ENCODE measurements at regions not wholly inside any gene's neighbourhood (a gene's known extent, or its start where the extent isn't known, plus 50 kb on each side); places are given as distances from the start of the nearest gene placed in this dataset.

DNA sequence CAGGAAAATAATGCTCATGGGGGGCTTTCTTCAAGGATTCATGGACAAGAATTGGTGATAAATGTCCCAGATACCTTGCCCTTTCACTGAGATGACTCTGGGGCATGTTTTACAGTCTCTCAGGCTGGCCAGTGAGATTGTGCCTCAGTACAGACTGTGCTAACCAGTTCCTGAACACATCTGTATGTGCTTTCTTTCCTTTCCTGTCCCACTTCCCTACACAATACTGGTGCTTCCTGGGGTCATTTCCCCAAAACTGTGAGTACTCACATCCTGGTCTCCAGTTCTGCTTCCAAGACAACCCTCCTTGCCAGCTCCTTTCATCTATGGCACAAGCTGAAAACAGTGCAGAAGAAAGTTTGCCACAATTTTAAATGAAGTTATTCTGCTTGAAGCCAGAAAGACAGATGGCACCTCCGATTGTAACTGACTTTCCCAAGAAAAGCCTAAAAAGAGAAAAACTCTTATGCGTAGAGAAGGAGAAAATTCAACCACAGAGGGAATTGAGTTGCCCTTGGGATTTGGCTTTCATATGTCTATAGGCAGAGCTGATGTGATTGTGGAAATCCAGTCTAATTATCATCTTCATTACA, 134.7 kb downstream of the DRD1 start:
- Mint-ChIP-seq H3K27me3 (ENCODE audit: low read depth) (peaks cover 5% of the 10 kb centered on the region), H3K4me3 (no peak overlapping the region), H3K9me3 (peaks cover 6% of the 10 kb centered on the region), H3K27ac (no peak overlapping the region), H3K4me1 (ENCODE audit: low read depth) (no peaks in the 10 kb centered on the region), H3K36me3 (ENCODE audit: low read depth) (no peaks in the 10 kb centered on the region)
- no peak for DNase-seq
- intact Hi-C loops (cut with micrococcal nuclease) = no loop called here
- CTCF ChIA-PET = no interaction called here

DNA sequence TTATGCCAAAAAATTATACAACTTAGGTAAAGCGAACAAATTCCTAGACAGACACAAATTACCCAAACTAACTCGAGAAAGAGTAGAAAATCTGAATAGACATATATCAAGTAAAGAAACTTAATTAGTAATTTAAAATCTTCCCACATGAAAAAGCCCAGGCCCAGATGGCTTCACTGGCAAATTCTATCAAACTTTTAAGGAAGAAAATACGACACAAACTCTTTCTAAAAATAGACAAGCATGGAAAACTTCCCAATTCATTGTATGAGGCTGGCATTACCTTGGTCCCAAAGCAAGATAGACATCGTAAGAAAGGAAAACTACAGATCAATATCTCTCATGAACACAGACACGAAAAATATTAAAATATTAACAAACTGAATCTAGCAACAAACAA, 135.3 kb downstream of the DRD1 start:
- CTCF ChIA-PET = no interaction called here
- Mint-ChIP-seq H3K4me1 (ENCODE audit: low read depth) (no peaks in the 10 kb centered on the region), H3K36me3 (ENCODE audit: low read depth) (no peaks in the 10 kb centered on the region), H3K9me3 (peaks cover 10% of the 10 kb centered on the region), H3K4me3 (no peak overlapping the region), H3K27ac (no peak overlapping the region), H3K27me3 (ENCODE audit: low read depth) (peaks cover 3% of the 10 kb centered on the region)
- intact Hi-C loops (cut with micrococcal nuclease) = no loop called here
- DNase-seq = no peak

DNA sequence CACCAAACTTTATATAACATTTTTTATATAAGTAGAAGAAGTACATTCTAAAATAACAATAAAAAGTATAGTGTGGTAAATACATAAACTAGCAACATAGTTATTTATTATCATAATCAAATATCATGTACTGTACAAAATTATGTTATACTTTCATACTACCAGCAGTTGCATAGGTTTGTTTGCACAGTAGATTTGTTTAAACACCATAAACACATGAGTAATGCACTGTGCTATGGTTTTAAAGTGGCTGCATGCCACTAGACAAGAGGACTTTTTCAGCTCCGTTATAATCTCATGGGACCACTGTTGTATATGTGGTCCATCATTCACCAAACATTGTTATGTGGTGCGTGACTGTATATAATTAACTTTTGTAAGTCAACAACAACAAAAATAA, 137.6 kb downstream of the DRD1 start:
- DNase-seq = no peak
- Mint-ChIP-seq H3K27ac (no peak overlapping the region), H3K4me3 (no peak overlapping the region), H3K9me3 (peaks cover 10% of the 10 kb centered on the region), H3K36me3 (ENCODE audit: low read depth) (no peaks in the 10 kb centered on the region), H3K27me3 (ENCODE audit: low read depth) (peaks cover 2% of the 10 kb centered on the region), H3K4me1 (ENCODE audit: low read depth) (no peaks in the 10 kb centered on the region)
- CTCF ChIA-PET = no interaction called here
- intact Hi-C loops (cut with micrococcal nuclease) = no loop called here

DNA sequence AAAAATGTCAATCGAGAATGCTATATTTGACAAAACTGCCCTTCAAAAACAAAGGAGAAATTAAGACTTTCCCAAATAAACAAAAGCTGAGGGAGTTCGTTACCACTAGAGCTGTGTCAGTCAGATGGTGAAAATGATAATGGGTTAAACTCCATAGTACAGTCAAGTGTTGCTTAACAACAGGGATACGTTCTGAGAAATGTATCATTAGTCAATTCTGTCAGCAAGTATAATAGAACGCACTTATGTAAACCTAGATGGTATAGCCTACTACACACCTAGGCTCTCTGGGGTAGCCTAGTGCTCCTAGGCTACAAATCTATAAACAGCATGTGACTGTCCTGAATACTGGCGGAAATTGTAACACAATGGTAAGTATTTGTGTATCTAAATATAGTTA, 138.7 kb downstream of the DRD1 start:
- peaks cover 10% of the 10 kb centered on the region for H3K9me3 Mint-ChIP-seq
- DNase-seq = no peak
- no peaks in the 10 kb centered on the region for H3K36me3 Mint-ChIP-seq (ENCODE audit: low read depth)
- H3K27ac Mint-ChIP-seq = no peak overlapping the region
- CTCF ChIA-PET = no interaction called here
- no peaks in the 10 kb centered on the region for H3K4me1 Mint-ChIP-seq (ENCODE audit: low read depth)
- intact Hi-C loops (cut with micrococcal nuclease) = no loop called here
- H3K27me3 Mint-ChIP-seq (ENCODE audit: low read depth) = peaks cover 2% of the 10 kb centered on the region
- H3K4me3 Mint-ChIP-seq = no peak overlapping the region

DNA sequence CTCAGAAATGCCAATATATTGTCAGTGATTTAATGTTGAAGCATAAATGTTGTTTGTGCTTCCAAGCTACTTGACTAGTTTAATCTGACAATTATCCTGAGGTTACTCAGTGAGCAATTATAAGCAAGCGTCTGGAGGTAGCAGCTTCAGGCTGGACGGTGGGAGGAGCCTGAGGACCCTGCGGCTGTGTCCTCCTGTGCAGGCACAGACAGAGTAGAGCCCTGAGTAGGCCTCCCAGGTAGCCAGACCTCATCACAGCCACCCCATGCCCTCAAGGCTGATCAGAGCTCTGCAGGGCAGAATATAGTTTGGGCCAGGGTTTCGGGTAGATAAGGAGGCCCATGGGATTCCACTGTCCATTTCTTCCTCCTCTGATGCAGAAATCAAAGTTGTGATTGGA, 153.6 kb downstream of the DRD1 start:
- intact Hi-C loops (cut with micrococcal nuclease) = no loop called here
- no peak overlapping the region for H3K4me3 Mint-ChIP-seq

DNA sequence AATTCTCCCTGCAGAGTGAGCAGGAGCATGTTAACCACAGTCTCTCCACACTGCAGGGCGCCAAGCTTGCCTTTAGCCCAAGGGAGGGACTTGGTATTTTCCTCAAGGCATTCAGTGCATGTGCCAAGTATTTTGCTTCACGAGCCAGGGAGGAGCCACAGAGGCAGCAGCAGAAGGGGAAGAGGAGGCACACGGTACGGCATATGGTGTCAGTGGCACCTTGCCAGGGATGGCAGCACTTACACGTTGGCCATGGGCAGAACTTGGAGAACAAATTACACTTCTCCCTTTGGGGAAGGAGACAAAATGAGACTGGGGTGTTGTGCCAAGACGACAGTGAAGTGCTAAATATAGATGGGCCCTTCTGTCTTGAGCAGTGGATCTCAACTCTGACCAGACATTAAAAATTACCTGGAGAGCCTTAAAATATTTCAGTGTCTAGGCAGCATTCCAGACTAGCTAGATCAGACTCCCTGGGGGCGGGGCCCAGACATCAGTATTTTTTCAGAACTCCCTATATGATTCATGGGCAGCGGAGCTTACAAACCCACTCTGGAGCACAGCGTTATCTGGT, 155.8 kb downstream of the DRD1 start:
- Mint-ChIP-seq H3K9me3 (no peaks in the 10 kb centered on the region), H3K4me3 (no peak overlapping the region), H3K27me3 (ENCODE audit: low read depth) (peaks cover 20% of the 10 kb centered on the region), H3K36me3 (ENCODE audit: low read depth) (no peaks in the 10 kb centered on the region), H3K4me1 (ENCODE audit: low read depth) (no peaks in the 10 kb centered on the region), H3K27ac (no peak overlapping the region)
- CTCF ChIA-PET = no interaction called here
- no peak for DNase-seq
- intact Hi-C loops (cut with micrococcal nuclease) = no loop called here

More for the DNA sequence above, 153.6 kb downstream of the DRD1 start:
- no peaks in the 10 kb centered on the region for H3K36me3 Mint-ChIP-seq (ENCODE audit: low read depth)
- peaks cover 3% of the 10 kb centered on the region for H3K9me3 Mint-ChIP-seq
- H3K4me1 Mint-ChIP-seq (ENCODE audit: low read depth) = no peaks in the 10 kb centered on the region
- H3K27me3 Mint-ChIP-seq (ENCODE audit: low read depth) = peaks cover 13% of the 10 kb centered on the region
- no peak overlapping the region for H3K27ac Mint-ChIP-seq
- CTCF ChIA-PET = interaction anchor here (0.6 kb wide), 1 partner anchor 51 kb away, joined by 3 read pairs; no protein-coding TSS in a partner anchor
- DNase-seq = no peak

DNA sequence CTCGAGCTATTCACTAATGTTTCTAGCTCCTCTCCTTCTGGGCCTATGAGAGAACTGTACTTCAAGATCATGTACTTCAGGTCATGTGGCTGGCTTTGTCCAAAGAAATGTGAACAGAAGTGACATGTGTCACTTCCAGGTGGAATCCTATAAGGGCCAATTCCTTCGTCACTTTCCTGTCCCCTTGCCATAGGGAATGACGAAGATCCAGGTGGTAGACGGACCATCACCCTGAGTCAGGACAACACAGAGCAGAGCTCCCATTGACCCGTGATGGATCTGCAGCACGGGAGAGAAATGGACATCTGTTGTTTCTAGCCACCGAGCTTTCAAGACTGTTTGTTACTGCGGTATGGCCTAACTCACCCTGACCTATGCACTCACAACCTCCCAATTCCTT, 157.0 kb downstream of the DRD1 start:
- CTCF ChIA-PET = no interaction called here
- Mint-ChIP-seq H3K27ac (no peak overlapping the region), H3K9me3 (no peaks in the 10 kb centered on the region), H3K4me3 (no peak overlapping the region), H3K27me3 (ENCODE audit: low read depth) (peaks cover 17% of the 10 kb centered on the region), H3K4me1 (ENCODE audit: low read depth) (no peaks in the 10 kb centered on the region), H3K36me3 (ENCODE audit: low read depth) (no peaks in the 10 kb centered on the region)
- intact Hi-C loops (cut with micrococcal nuclease) = no loop called here
- no peak for DNase-seq

DNA sequence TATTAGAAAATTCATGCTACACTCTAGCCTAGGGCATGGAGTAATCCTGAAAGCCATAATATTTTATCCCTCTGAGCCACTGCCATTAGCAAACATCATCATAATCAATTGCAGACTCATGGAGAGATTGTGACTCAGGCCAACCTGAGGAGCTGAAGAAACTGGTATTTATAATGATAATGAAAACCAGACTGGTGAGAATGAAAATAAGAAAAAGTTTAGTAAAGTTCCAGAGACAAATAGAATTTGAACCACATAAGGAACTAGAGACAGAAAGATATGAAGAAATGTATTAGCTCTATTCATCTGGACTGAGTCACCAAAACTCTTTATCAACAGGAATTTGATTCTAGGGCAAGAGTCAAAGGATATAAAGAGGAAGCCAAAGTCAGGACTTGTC, 158.7 kb downstream of the DRD1 start:
- CTCF ChIA-PET = no interaction called here
- Mint-ChIP-seq H3K9me3 (no peaks in the 10 kb centered on the region), H3K27ac (no peak overlapping the region), H3K36me3 (ENCODE audit: low read depth) (no peaks in the 10 kb centered on the region), H3K27me3 (ENCODE audit: low read depth) (peaks cover 14% of the 10 kb centered on the region), H3K4me1 (ENCODE audit: low read depth) (no peaks in the 10 kb centered on the region), H3K4me3 (no peak overlapping the region)
- intact Hi-C loops (cut with micrococcal nuclease) = no loop called here
- DNase-seq = no peak

DNA sequence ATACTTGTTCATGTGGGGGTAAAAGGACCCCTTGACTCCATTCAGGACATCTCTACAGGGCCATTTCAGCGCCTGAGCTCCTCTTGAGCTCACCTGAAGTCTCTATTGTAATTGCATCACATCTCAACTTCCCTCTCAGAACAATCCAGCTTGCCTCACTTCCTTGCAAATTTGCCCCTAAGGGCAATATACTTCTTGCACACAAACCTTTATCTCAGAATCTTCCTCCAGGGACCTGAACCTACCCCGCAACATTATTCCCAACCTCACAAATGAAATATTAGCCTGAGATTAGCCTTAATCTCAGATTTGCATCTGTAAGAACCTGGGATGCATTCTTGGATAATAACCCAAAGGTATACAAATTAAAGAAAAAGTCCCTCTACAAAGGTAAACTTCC, 159.2 kb downstream of the DRD1 start:
- H3K27ac Mint-ChIP-seq = no peak overlapping the region
- peaks cover 14% of the 10 kb centered on the region for H3K27me3 Mint-ChIP-seq (ENCODE audit: low read depth)
- no peaks in the 10 kb centered on the region for H3K9me3 Mint-ChIP-seq
- CTCF ChIA-PET = no interaction called here
- intact Hi-C loops (cut with micrococcal nuclease) = no loop called here
- DNase-seq = no peak
- H3K4me3 Mint-ChIP-seq = no peak overlapping the region
- no peaks in the 10 kb centered on the region for H3K36me3 Mint-ChIP-seq (ENCODE audit: low read depth)
- H3K4me1 Mint-ChIP-seq (ENCODE audit: low read depth) = no peaks in the 10 kb centered on the region

DNA sequence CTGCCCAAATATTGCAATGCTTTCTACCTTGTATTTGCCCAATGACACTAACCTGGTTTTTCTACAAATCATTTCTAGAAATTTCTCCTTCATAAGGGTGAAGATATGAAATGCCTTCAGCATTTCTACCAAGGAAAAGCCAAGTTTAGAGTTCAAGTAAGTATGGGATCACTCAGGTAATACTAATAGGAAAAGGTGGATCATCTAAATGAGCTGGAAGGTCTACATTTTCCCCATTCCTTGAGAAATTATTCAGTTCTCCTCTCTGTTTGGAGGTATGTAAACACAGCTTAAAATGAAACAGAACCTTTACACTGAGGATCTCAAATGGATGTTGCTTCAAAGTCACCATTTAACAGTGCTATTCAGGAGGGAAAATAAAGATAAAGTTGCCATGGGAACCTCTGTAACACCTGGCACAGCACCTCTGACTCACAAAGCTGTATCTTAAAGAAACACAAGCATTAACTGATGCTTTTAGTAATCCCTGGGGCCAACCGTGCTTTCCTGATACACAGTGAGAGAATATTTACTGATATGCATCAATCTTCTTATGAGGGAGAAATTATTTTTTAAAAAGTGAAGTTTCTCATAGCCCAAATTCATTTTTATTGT, 161.3 kb downstream of the DRD1 start:
- no peaks in the 10 kb centered on the region for H3K9me3 Mint-ChIP-seq
- peaks cover 12% of the 10 kb centered on the region for H3K27me3 Mint-ChIP-seq (ENCODE audit: low read depth)

DNA sequence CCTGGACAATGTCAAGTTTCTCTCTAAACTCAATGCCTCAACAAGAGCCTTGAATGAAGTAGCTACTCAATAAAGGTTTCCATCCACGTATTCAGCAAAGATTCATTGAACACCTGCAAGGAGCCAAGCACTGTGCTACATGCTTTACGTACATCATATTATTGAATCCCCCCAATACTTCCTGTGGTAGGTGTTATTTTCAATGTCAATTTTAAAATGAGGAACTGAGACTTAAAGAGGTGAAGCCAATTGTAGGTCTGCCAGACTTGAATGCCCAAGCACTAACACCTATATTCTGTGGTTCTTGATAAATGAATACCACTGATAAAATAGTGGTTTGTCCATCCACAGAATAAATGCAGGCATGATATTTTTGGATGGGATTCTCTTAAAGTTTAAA, 162.3 kb downstream of the DRD1 start:
- Mint-ChIP-seq H3K9me3 (no peaks in the 10 kb centered on the region), H3K4me3 (no peak overlapping the region), H3K36me3 (ENCODE audit: low read depth) (no peaks in the 10 kb centered on the region), H3K27me3 (ENCODE audit: low read depth) (peaks cover 10% of the 10 kb centered on the region), H3K4me1 (ENCODE audit: low read depth) (no peaks in the 10 kb centered on the region), H3K27ac (no peak overlapping the region)
- CTCF ChIA-PET = no interaction called here
- intact Hi-C loops (cut with micrococcal nuclease) = no loop called here
- no peak for DNase-seq

More for the DNA sequence above, 161.3 kb downstream of the DRD1 start:
- H3K4me3 Mint-ChIP-seq = no peak overlapping the region
- no peaks in the 10 kb centered on the region for H3K36me3 Mint-ChIP-seq (ENCODE audit: low read depth)
- no peaks in the 10 kb centered on the region for H3K4me1 Mint-ChIP-seq (ENCODE audit: low read depth)
- intact Hi-C loops (cut with micrococcal nuclease) = no loop called here
- no peak for DNase-seq
- CTCF ChIA-PET = no interaction called here
- H3K27ac Mint-ChIP-seq = no peak overlapping the region

DNA sequence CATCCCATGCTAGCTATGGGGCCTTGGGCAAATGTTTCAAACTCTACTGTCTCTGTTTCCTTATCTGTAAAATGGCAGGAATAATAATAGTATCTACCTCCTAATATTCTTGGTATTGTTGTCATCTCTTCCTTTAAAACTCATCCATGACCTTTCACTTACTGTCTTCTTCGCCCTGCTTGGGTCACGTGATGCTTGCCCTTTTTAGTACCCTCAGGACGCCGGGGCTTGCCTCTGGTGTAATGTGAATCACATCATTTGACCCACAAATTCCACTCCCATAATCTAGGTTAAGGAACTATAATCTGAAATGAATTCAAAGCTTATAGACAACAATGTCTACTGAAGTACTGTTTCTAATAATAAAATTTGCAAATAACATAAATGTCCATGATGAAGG, 162.7 kb downstream of the DRD1 start:
- H3K4me1 Mint-ChIP-seq (ENCODE audit: low read depth) = no peaks in the 10 kb centered on the region
- intact Hi-C loops (cut with micrococcal nuclease) = no loop called here
- no peaks in the 10 kb centered on the region for H3K9me3 Mint-ChIP-seq
- peaks cover 10% of the 10 kb centered on the region for H3K27me3 Mint-ChIP-seq (ENCODE audit: low read depth)
- DNase-seq = no peak
- H3K4me3 Mint-ChIP-seq = no peak overlapping the region
- no peaks in the 10 kb centered on the region for H3K36me3 Mint-ChIP-seq (ENCODE audit: low read depth)
- no peak overlapping the region for H3K27ac Mint-ChIP-seq
- CTCF ChIA-PET = no interaction called here

DNA sequence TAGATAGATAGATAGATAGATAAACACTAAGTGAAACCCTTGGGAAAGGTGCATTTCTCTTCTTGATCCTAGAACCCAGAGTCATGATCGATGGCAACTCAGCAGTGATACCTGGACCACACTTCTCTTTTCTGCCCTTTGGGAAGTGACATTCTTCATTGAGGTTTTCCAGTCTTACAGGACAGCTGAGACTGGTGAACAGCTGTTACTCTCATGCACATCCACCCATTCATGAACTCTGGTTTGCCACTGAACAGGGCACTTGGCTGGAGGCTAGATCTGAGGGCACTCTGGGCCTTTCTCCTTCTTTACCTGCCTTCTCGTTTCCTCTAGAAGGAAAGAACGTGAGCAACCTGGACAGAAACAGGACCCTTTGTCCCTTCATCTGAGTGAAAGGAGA, 164.5 kb downstream of the DRD1 start:
- H3K9me3 Mint-ChIP-seq = no peaks in the 10 kb centered on the region
- peaks cover 17% of the 10 kb centered on the region for H3K27me3 Mint-ChIP-seq (ENCODE audit: low read depth)
- H3K4me3 Mint-ChIP-seq = no peak overlapping the region
- intact Hi-C loops (cut with micrococcal nuclease) = no loop called here
- CTCF ChIA-PET = interaction anchor here (0.6 kb wide), 1 partner anchor 216 kb away, joined by 3 read pairs; no protein-coding TSS in a partner anchor
- no peaks in the 10 kb centered on the region for H3K36me3 Mint-ChIP-seq (ENCODE audit: low read depth)
- DNase-seq = no peak
- H3K4me1 Mint-ChIP-seq (ENCODE audit: low read depth) = no peaks in the 10 kb centered on the region
- no peak overlapping the region for H3K27ac Mint-ChIP-seq
